NCI-H2029 treated with DMSO at 0.1 percent for 48 hours (cell line): ENCODE measurements at regions not wholly inside any gene's neighbourhood (a gene's known extent, or its start where the extent isn't known, plus 50 kb on each side); places are given as distances from the start of the nearest gene placed in this dataset.
"Not testable (repeated sequence)": the region's sequence is repeated elsewhere in the genome, so short reads cannot be mapped to it uniquely, and the experiment has no call there.

Experiments used
- DNase-seq: peaks from one replicate; lab custom pipeline; 2025; lab: John Stamatoyannopoulos, UW

GRCh38 chr5:57947181-57947580, 464.6 kb upstream of the ACTBL2 start:
- no peak for DNase-seq

DNA sequence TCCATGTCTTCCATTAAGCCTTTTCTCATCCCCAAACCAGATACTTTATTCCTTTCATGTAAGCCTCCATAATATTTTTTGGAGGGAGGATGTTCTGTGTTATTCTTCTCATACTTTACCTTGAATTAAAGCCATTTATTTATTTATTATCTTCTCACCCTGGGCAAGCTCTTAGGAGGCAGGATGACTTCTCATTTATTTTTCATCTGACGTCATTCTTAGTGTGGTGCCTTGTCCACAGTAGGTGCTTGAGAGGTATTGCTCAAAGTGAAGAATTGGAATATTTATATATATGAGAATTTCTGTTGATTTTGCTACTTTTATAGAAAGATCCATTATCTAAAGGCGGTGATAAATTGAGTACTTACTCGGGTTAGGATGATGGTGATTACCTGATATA, 458.3 kb upstream of the ACTBL2 start:
- DNase-seq: no peak

GRCh38 chr5:57940236-57940635, 457.6 kb upstream of the ACTBL2 start:
- DNase-seq: no peak

DNA sequence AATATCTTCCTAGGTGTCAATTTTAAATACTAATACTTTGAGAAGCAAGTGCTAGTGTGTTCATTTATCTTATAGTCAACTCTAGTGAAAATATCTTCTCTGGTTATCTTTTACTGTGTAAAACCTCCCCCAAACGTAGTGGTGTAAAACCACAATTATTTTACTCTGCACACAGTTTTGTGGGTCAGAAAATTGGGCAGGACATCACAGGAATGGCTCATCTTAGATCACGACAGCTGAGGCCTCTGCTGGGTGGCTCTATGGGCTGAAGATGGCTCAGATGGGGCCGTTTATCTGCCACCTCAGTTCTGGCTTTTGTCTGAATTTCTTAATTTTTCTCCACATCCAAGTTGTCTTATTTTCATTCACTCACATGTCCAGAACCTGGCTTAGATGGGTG, 457.2 kb upstream of the ACTBL2 start:
- DNase-seq: no peak

GRCh38 chr5:57939335-57939734, 456.7 kb upstream of the ACTBL2 start:
- DNase-seq: no peak

GRCh38 chr5:57938174-57938557, 455.6 kb upstream of the ACTBL2 start:
- no peak for DNase-seq

- DNase-seq: no peak
Observed at GRCh38 chr5:57937501-57938173, 455.0 kb upstream of the ACTBL2 start.

- DNase-seq: no peak
Observed at GRCh38 chr5:57937025-57937424, 454.4 kb upstream of the ACTBL2 start.

DNA sequence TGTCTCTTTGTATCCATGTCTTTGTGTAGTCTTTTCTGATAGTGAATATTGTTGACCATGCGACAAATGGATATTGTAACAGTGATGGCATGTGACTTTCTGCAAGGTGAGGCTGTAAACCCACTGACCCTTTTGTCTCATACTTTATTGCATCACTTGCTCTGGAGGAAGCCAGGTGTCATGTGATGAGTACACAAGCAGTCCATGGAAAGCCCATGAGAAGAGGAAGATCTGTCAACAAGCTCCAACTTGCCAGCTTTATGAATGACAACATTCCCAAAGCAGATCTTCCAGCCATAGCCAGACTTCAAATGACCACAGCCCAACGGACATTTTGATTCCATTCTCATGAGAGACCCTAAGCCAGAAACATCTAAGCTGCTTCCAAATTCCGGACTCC, 450.1 kb upstream of the ACTBL2 start:
- DNase-seq: no peak

DNA sequence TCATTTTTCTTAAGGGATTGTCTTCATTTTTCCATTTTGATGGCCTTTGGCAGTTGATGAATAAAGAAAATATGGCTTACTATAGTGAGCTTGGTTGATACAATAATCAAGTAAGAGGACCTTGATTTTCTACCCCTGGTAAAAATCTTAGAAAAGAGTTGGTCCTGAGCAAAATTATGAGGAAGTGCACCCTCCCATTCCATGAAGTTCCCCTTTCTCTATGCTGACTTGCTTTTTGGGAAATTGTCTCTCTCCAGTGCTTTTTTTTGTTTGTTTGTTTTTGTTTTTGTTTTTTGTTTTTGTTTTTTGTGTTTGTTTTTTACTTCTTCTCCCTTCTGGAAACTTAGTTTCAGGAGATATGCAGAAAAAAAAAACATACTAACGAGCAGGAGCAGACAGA, 449.2 kb upstream of the ACTBL2 start:
- DNase-seq: no peak

GRCh38 chr5:57931352-57931751, 448.7 kb upstream of the ACTBL2 start:
- no peak for DNase-seq

DNA sequence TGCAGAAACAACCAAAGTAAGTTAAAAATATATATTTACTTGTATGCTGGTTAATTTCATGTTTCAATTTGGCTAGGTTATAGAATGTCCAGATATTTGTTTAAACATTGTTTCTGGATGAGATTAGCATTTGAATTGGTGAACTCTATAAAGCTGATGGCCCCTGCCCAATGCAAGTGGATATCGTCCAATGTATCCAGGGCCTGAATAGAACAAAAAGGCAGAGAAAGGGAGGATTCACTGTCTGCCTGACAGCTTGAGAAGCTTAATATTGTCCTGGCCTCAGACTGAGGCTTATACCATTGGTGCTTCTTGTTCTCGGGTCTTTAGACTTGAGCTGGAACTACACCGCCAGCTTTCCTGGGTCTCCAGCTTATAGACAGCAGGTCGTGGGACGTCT, 446.7 kb upstream of the ACTBL2 start:
- no peak for DNase-seq

GRCh38 chr5:57923094-57923493, 440.5 kb upstream of the ACTBL2 start:
- DNase-seq: not testable (repeated sequence)

- DNase-seq: no peak
Observed at GRCh38 chr5:57917004-57917403, 434.4 kb upstream of the ACTBL2 start.

DNA sequence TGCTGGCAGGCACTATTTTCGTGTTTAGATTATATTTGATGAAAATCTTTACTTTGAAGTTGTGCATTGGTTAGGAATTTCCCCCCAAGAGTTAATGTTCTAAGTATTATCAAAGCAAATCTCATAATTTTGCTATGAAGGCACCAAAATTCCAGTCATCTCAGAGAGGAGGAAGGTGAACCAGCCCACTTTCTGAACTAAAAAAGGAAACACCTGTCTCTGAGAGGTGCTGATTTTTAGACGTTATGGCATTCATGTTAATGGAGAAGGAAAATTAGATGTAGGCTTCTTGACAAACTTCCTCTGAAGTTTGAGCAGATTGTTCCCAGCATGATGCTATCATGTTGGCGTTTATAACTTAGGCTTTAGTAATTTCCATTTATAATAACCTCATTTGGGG, 432.9 kb upstream of the ACTBL2 start:
- DNase-seq: no peak

DNA sequence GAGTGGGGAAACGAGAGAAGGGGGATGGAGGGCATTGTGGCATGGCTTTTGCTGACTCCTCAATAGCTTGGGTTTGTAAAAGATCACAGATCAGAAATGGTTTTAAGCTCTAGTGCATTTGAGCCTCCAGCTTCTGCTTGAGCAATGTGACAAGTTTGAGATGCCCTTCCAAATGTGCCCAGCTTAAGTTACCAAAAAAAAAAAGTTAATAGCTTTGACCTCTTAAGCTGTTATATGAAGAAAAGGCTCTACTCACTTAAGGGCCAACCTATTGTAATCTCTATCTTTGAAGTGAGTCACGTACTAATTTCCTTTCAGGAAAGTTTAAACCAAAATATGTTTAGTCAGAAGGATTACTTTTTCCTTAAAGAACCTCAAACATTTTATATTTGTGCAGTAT, 428.8 kb upstream of the ACTBL2 start:
- no peak for DNase-seq

- no peak for DNase-seq
Observed at GRCh38 chr5:57906671-57907070, 424.1 kb upstream of the ACTBL2 start.

DNA sequence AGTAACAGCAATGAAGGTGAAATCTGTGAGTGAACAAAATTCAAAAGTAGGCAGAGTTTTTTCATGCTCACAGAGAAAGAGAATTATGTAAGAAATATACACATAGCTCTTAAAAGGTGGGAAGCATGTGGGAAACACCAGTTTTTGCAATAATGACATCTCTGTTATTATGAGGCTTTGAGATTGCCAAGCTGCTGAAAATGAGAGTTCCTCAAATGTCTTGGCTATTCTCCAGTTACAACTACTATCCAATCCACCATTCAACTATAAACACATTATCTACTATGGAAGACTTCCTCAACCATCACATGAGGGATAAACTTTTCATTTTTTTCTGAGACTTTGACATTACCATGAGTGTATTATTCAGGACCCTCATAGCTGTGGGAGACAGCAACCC, 420.8 kb upstream of the ACTBL2 start:
- no peak for DNase-seq

DNA sequence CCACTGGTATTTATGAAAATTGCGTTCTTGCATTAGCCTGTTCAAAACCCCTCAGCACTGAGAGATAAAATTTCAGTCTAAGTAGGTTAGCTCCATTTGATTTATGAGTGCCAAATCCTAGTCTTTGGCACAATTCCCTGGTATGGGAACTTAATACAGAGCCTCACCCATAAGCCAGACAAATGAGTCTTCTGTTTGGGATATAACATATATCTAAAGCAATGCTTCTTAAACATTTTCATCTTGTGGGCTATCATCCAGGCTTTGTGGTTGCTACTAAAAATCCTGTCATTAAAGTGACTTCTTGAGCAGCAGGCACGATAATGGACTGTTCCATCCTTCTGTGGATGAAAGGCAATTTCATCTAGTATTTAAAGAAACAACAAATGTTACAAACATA, 419.5 kb upstream of the ACTBL2 start:
- no peak for DNase-seq

- DNase-seq: no peak
Observed at GRCh38 chr5:57900381-57900944, 417.9 kb upstream of the ACTBL2 start.

DNA sequence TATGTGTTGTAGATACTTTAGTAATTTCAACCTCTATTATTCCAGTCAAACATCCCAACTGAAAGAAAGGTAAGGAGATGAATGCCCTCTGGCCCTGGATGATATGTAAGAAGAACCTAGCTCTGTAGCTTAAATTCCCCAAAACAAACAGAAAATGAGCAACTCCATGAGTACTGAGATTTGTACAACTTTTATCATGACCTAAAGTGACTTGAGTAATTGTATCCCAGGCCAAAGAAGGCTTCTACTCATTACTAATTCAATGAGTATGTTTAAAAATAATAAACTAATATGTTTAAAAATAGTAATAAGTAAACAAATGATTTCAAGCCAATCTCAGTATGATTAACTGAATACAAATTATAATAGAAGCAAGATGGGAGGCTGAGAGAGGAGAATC, 414.0 kb upstream of the ACTBL2 start:
- no peak for DNase-seq

GRCh38 chr5:57895766-57896165, 413.2 kb upstream of the ACTBL2 start:
- DNase-seq: no peak

DNA sequence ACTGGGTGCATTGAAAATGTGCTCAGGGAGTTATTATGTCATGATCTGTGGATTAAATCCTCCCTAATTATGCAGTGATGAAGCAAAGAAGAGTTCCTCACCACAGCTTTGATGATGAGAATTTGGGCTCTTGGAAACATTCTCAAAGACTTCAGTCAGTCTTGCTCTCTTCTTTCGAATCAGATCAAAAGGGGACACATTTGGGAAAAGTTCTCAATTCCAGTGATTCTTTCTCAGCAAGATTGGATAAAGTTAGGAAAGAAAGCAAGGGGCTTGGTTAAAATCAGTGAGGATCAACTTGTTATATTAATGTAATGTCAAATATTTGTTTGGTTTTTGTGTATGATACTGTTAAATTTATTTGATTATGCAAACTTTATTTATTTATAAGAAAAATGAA, 411.3 kb upstream of the ACTBL2 start:
- no peak for DNase-seq

DNA sequence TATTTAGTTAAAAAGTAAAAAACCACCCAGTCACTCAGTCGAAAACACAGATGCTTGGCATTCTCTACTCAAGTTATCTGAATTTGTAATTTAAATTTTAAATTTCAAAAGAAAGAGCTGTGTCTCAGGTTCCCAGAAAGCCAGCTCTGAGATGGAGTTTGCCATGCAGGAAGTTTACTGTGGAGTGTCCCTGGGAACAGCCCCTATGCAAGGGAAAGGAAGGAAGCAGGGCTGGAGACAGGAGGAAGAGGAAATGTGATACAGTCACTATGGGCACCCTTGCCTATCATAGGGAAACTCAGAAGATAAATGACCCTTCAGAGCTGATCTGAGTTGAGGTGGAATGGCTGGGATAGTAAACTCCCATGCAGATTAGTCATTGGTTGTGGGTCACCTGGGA, 408.8 kb upstream of the ACTBL2 start:
- no peak for DNase-seq
